GM12892 (cell line): ENCODE measurements at regions not wholly inside any gene's neighbourhood (a gene's known extent, or its start where the extent isn't known, plus 50 kb on each side); places are given as distances from the start of the nearest gene placed in this dataset.

ENCODE experiments used
- POLR2A ChIP-seq: IDR thresholded peaks from 2 replicates; pipeline ENCODE4 v1.6.1; 2011; ENCODE audit warnings: low read depth, low read length, control low read depth
- TAF1 ChIP-seq: IDR thresholded peaks from 2 replicates; pipeline ENCODE4 v1.6.1; 2011; ENCODE audit warnings: low read depth, mild to moderate bottlenecking, control low read depth, low read length, borderline replicate concordance

DNA sequence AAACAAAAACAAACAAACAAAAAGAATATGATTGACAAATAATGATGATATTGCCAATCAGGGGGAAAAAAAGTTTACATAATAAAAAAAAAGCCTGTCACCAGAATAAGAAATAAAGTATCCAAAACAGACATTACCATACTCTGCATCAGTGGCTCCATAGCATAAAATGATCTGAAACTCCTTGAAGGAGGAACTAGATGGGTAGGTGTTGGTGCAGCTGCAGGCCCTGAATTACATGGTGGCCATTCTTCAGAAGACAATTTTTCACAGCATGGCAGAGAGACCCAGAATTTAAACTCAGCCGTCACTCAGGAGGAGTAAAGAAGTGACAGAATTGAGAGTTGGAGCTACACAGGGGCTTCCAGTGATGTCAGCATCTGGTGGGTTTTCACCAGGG is 60.2 kb downstream of the GLUL start:
- no peak for TF ChIP-seq POLR2A
- TF ChIP-seq TAF1, result no peak
